Coronary artery (tissue), 2 donors: ENCODE measurements at regions not wholly inside any gene's neighbourhood (a gene's known extent, or its start where the extent isn't known, plus 50 kb on each side); places are given as distances from the start of the nearest gene placed in this dataset.
A peak's percentile ranks its signal among the peaks of the same experiment; 100 is the strongest.

Source experiments
- DNase-seq: peaks from one replicate; pipeline ENCODE4 v3.0.0-alpha.2; 2017; ENCODE audit warnings: low spot score
- H3K27ac ChIP-seq, 2 donors: fragments of 200-600 bp; sonication (generic); one replicate each; pipeline ENCODE4 v1.5.1; 2016 to 2019
- H3K4me3 ChIP-seq: fragments of 200-600 bp; sonication (generic); 2 replicates; pipeline ENCODE4 v1.5.1; 2016; ENCODE audit warnings: mild to moderate bottlenecking, moderate library complexity
- TF ChIP-seq, protein P1 (sequence below): fragments of 200-600 bp; sonication (generic); IDR thresholded peaks from one replicate; pipeline ENCODE4 v1.5.1; 2019; ENCODE audit warnings: antibody characterized with exemption

DNA sequence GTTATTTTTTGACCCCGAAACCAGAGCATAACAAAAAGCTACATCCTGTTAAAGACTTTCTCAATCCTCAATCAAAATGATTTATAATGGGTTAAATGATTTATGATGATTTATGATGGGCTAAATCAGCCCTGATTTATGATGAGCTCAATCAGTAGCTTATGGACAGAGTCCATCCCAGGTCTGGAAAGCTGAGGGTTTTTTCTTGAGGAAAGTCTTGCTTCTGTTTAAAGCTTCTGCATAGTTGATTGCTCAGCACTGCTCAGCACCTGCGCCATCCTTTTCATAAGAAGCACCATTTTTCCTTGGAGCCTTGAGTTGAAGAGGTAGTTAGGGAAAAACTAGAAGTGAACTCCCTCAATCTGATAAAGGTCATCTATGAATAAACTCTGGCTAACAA is 356.8 kb downstream of the CYRIA start:
- no peak overlapping the region for H3K27ac ChIP-seq
- no peak overlapping the region for H3K4me3 ChIP-seq
- DNase-seq, result no peak
- TF ChIP-seq, protein P1, sequence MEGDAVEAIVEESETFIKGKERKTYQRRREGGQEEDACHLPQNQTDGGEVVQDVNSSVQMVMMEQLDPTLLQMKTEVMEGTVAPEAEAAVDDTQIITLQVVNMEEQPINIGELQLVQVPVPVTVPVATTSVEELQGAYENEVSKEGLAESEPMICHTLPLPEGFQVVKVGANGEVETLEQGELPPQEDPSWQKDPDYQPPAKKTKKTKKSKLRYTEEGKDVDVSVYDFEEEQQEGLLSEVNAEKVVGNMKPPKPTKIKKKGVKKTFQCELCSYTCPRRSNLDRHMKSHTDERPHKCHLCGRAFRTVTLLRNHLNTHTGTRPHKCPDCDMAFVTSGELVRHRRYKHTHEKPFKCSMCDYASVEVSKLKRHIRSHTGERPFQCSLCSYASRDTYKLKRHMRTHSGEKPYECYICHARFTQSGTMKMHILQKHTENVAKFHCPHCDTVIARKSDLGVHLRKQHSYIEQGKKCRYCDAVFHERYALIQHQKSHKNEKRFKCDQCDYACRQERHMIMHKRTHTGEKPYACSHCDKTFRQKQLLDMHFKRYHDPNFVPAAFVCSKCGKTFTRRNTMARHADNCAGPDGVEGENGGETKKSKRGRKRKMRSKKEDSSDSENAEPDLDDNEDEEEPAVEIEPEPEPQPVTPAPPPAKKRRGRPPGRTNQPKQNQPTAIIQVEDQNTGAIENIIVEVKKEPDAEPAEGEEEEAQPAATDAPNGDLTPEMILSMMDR, result no peak

DNA sequence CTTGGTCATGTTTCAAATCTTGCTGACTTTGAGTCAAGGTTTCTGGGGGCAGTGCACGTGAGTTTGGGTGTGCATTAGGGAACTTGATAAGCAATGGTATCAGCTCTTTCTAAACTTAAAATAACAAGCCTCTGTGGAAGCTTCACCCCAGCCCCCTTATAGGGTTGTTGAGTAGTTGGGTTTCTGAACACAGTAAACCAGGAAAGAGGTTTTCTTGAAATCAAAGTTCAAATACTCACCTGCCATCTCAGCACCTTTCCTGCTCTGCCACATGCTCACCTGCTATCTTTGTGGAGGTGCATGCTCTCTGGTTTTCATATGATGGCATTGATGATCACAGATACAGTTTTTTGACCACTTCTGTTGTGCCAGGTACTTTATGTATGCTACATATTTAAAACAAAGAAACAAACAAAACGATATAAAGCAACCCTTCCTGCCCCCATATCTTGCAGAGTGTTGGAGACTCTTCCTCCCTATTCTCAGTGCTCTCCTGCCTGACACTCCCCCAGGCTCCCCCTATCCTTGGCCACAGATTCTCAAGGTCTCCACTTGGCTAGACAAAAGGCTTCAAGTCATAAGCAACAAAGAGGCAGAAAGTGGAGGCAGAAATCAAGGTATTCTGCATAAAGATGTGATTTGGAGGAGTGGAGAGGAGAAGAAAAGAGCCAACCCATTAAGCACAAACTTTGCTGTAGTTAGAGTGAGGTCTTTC is 360.6 kb downstream of the CYRIA start:
- Histone ChIP-seq H3K4me3 (no peak overlapping the region), H3K27ac (no peak overlapping the region)
- no peak for DNase-seq
- TF ChIP-seq, protein P1, result no peak

GRCh38 chr2:16303761-16304160 is 361.9 kb downstream of the CYRIA start:
- Histone ChIP-seq H3K4me3 (no peak overlapping the region), H3K27ac (no peak overlapping the region)
- no peak for DNase-seq
- TF ChIP-seq, protein P1, result no peak

DNA sequence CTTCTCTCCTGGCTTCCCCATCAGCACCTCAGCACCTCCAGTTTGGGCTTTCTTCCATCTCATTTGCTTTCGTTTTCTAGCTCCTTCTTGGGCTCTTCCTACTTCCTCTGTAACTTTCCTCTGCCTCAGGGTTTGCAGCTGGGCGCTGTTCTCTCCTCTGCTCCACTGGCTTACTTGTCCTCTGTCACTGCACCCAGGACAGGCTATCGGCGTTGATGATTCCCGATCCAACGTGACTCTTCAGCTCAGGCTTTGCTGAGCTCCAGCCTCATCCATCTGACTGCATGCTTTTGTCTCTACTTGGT is 362.4 kb downstream of the CYRIA start:
- DNase-seq, result no peak
- TF ChIP-seq, protein P1, result no peak
- no peak overlapping the region for H3K27ac ChIP-seq
- H3K4me3 ChIP-seq, result peak overlapping the region; percentile 34

GRCh38 chr2:16302431-16303272 is 362.3 kb downstream of the MYCN start:
- Histone ChIP-seq H3K27ac (no peak overlapping the region), H3K4me3 (peak overlapping the region; percentile 34)
- DNase-seq, result no peak
- TF ChIP-seq, protein P1, result no peak

DNA sequence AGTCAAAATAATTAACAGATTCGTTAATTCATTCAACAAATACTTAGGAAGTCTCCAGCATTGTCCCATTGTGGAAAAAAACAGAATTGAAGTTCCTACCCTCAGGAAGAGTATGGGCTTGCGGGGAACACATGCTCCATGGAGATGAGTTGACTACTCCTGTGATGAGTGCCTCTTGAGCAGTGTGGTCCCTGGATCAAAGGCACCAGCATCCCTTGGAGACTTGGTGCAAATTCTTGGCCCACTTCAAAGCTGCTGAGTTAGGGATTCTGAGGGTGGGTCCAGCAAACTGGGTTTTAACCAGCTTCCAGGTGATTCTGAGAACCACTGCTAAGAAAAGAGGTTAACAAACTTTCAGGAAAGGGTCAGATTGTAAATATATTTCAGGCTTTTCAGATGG is 361.6 kb downstream of the MYCN start:
- no peak for DNase-seq
- no peak overlapping the region for H3K27ac ChIP-seq
- H3K4me3 ChIP-seq, result no peak overlapping the region
- TF ChIP-seq, protein P1, result no peak

- DNase-seq, result no peak
- H3K4me3 ChIP-seq, result no peak overlapping the region
- no peak overlapping the region for H3K27ac ChIP-seq
- TF ChIP-seq, protein P1, result no peak
Observed at GRCh38 chr2:16298866-16299265, 358.5 kb downstream of the MYCN start.
